HL-60 (cell line): ENCODE measurements at regions not wholly inside any gene's neighbourhood (a gene's known extent, or its start where the extent isn't known, plus 50 kb on each side); places are given as distances from the start of the nearest gene placed in this dataset.

Source experiments
- CTCF ChIP-seq: IDR thresholded peaks from one replicate; pipeline ENCODE4 v1.5.1; 2011; ENCODE audit warnings: low read length, control low read depth, inconsistent platforms; ENCODE audit not compliant: insufficient read depth
- POLR2AphosphoS5 ChIP-seq: IDR thresholded peaks from 2 replicates; pipeline ENCODE4 v1.6.1; 2012; ENCODE audit warnings: low read depth
- TF ChIP-seq, protein P1 (sequence below): IDR thresholded peaks from 2 replicates; pipeline ENCODE4 v1.6.1; 2012; ENCODE audit warnings: low read depth; ENCODE audit not compliant: insufficient replicate concordance

- no peak for TF ChIP-seq CTCF
- no peak for TF ChIP-seq POLR2AphosphoS5
- TF ChIP-seq, protein P1, sequence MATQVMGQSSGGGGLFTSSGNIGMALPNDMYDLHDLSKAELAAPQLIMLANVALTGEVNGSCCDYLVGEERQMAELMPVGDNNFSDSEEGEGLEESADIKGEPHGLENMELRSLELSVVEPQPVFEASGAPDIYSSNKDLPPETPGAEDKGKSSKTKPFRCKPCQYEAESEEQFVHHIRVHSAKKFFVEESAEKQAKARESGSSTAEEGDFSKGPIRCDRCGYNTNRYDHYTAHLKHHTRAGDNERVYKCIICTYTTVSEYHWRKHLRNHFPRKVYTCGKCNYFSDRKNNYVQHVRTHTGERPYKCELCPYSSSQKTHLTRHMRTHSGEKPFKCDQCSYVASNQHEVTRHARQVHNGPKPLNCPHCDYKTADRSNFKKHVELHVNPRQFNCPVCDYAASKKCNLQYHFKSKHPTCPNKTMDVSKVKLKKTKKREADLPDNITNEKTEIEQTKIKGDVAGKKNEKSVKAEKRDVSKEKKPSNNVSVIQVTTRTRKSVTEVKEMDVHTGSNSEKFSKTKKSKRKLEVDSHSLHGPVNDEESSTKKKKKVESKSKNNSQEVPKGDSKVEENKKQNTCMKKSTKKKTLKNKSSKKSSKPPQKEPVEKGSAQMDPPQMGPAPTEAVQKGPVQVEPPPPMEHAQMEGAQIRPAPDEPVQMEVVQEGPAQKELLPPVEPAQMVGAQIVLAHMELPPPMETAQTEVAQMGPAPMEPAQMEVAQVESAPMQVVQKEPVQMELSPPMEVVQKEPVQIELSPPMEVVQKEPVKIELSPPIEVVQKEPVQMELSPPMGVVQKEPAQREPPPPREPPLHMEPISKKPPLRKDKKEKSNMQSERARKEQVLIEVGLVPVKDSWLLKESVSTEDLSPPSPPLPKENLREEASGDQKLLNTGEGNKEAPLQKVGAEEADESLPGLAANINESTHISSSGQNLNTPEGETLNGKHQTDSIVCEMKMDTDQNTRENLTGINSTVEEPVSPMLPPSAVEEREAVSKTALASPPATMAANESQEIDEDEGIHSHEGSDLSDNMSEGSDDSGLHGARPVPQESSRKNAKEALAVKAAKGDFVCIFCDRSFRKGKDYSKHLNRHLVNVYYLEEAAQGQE, result no peak
Observed at GRCh38 chr10:2950546-2950945, 116.8 kb upstream of the PFKP start.
